ENCODE measurements at regions not wholly inside any gene's neighbourhood (a gene's known extent, or its start where the extent isn't known, plus 50 kb on each side); places are given as distances from the start of the nearest gene placed in this dataset.

DNA sequence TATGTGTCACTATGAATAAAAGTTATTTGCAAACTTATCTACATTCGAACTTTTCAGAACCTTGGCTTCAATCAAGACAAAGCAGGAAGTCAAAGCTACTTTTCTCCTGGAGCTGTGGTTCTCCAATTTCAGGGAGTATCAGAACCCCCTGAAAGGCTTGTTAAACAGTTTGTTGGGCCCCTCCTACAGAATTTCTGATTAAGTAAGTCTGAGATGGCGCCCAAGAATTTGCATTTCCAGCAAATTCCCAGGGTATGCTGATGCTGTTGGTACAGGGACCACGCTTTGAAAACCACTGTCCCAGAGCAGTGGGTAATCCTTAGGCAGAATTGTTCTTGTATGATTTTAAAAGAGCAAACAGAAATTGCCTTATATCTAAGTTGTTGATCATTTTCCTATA, 189.9 kb upstream of the KCNG1 start:
- H3K4me3 ChIP-seq (ENCODE audit: insufficient read depth, low read length, poor library complexity, severe bottlenecking) = no peak overlapping the region
- peaks cover 15% of the 10 kb centered on the region; the same call in 1 of the 2 replicates for H3K9me3 ChIP-seq (ENCODE audit: insufficient read depth, low read length)
- no peak overlapping the region for H2AFZ ChIP-seq (ENCODE audit: low read depth, low read length, severe bottlenecking)
- no peaks in the 10 kb centered on the region for H3K79me2 ChIP-seq (ENCODE audit: insufficient read depth, low read length)
- H3K27ac ChIP-seq (ENCODE audit: low read depth, low read length) = no peak overlapping the region
- TF ChIP-seq EZH2phosphoT487 (conservative IDR thresholded peaks at IDR 0.05; ENCODE audit: low read length) = no peak
- TF ChIP-seq, protein P1, sequence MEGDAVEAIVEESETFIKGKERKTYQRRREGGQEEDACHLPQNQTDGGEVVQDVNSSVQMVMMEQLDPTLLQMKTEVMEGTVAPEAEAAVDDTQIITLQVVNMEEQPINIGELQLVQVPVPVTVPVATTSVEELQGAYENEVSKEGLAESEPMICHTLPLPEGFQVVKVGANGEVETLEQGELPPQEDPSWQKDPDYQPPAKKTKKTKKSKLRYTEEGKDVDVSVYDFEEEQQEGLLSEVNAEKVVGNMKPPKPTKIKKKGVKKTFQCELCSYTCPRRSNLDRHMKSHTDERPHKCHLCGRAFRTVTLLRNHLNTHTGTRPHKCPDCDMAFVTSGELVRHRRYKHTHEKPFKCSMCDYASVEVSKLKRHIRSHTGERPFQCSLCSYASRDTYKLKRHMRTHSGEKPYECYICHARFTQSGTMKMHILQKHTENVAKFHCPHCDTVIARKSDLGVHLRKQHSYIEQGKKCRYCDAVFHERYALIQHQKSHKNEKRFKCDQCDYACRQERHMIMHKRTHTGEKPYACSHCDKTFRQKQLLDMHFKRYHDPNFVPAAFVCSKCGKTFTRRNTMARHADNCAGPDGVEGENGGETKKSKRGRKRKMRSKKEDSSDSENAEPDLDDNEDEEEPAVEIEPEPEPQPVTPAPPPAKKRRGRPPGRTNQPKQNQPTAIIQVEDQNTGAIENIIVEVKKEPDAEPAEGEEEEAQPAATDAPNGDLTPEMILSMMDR (IDR thresholded peaks at IDR 0.05; ENCODE audit: insufficient read depth, low read length, poor library complexity, severe bottlenecking) = no peak
- H3K9me2 ChIP-seq (replicated peaks; ENCODE audit: insufficient read depth, low read length) = no peaks in the 10 kb centered on the region
- no peaks in the 10 kb centered on the region for H3F3A ChIP-seq (ENCODE audit: insufficient read depth)
- no peaks in the 10 kb centered on the region for H4K20me1 ChIP-seq (ENCODE audit: low read depth, low read length)
- H3K36me3 ChIP-seq (ENCODE audit: low read length) = no peaks in the 10 kb centered on the region
- no peak overlapping the region for H3K9ac ChIP-seq (ENCODE audit: low read length)
- H3K4me2 ChIP-seq (ENCODE audit: low read depth, low read length, poor library complexity, severe bottlenecking) = no peak overlapping the region
- H3K27me3 ChIP-seq (ENCODE audit: low read length) = no peaks in the 10 kb centered on the region

DNA sequence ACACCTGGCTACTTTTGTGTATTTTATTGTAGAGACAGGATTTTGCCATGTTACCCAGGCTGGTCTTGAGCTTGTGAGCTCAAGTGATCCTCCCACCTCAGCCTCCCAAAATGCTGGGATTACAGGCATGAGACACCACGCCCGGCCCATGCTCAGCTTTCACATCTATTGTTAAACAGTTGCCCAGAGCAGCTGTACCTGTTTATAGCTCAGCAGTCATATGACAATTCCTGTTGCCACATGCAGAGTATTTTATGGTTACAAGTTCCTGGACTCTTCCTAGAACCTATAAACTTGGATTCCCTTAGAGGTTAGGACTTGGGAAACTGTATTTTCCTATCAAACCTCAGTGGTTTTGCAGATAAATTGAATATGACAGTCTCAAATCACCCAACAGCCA, 188.3 kb upstream of the KCNG1 start:
- H3K4me2 ChIP-seq (ENCODE audit: low read depth, low read length, poor library complexity, severe bottlenecking) = no peak overlapping the region
- no peak for TF ChIP-seq EZH2phosphoT487 (conservative IDR thresholded peaks at IDR 0.05; ENCODE audit: low read length)
- TF ChIP-seq, protein P1 (IDR thresholded peaks at IDR 0.05; ENCODE audit: insufficient read depth, low read length, poor library complexity, severe bottlenecking) = no peak
- H2AFZ ChIP-seq (ENCODE audit: low read depth, low read length, severe bottlenecking) = no peak overlapping the region
- no peak overlapping the region for H3K27ac ChIP-seq (ENCODE audit: low read depth, low read length)
- H3K9ac ChIP-seq (ENCODE audit: low read length) = no peak overlapping the region
- no peaks in the 10 kb centered on the region for H3K36me3 ChIP-seq (ENCODE audit: low read length)
- no peaks in the 10 kb centered on the region for H3F3A ChIP-seq (ENCODE audit: insufficient read depth)
- no peaks in the 10 kb centered on the region for H3K9me2 ChIP-seq (replicated peaks; ENCODE audit: insufficient read depth, low read length)
- no peaks in the 10 kb centered on the region for H3K79me2 ChIP-seq (ENCODE audit: insufficient read depth, low read length)
- H3K9me3 ChIP-seq (ENCODE audit: insufficient read depth, low read length) = 0 out of 2 replicates have a peak, but pooled peaks cover 4% of the 10 kb centered on the region
- H4K20me1 ChIP-seq (ENCODE audit: low read depth, low read length) = no peaks in the 10 kb centered on the region
- H3K4me3 ChIP-seq (ENCODE audit: insufficient read depth, low read length, poor library complexity, severe bottlenecking) = no peak overlapping the region
- no peaks in the 10 kb centered on the region for H3K27me3 ChIP-seq (ENCODE audit: low read length)

DNA sequence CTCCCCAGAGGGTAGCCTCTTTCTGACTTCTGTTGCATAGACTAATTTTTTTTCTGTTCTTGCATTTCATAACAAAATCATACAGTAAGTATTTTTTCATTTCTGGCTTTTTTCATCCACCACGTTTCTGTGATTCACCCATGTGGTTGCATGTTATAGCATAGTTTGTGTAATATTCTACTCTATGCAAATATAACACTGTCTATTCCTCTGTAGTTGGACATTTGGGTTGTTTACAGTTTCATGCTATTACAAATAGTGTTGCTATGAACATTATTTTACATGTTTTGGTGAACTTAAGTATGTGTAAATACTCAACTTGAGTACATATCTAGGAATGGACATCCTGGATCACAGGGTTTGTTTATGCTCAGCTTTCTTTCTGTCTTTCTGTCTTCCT, 187.2 kb upstream of the KCNG1 start:
- H3K9me2 ChIP-seq (replicated peaks; ENCODE audit: insufficient read depth, low read length) = no peaks in the 10 kb centered on the region
- H2AFZ ChIP-seq (ENCODE audit: low read depth, low read length, severe bottlenecking) = no peak overlapping the region
- H4K20me1 ChIP-seq (ENCODE audit: low read depth, low read length) = no peaks in the 10 kb centered on the region
- no peak overlapping the region for H3K4me2 ChIP-seq (ENCODE audit: low read depth, low read length, poor library complexity, severe bottlenecking)
- H3K4me3 ChIP-seq (ENCODE audit: insufficient read depth, low read length, poor library complexity, severe bottlenecking) = no peak overlapping the region
- TF ChIP-seq, protein P1 (IDR thresholded peaks at IDR 0.05; ENCODE audit: insufficient read depth, low read length, poor library complexity, severe bottlenecking) = no peak
- TF ChIP-seq EZH2phosphoT487 (conservative IDR thresholded peaks at IDR 0.05; ENCODE audit: low read length) = no peak
- H3K27ac ChIP-seq (ENCODE audit: low read depth, low read length) = no peak overlapping the region
- no peaks in the 10 kb centered on the region for H3F3A ChIP-seq (ENCODE audit: insufficient read depth)
- no peaks in the 10 kb centered on the region for H3K79me2 ChIP-seq (ENCODE audit: insufficient read depth, low read length)
- no peaks in the 10 kb centered on the region for H3K27me3 ChIP-seq (ENCODE audit: low read length)
- H3K36me3 ChIP-seq (ENCODE audit: low read length) = no peaks in the 10 kb centered on the region
- no peak overlapping the region for H3K9ac ChIP-seq (ENCODE audit: low read length)
- H3K9me3 ChIP-seq (ENCODE audit: insufficient read depth, low read length) = no peaks in the 10 kb centered on the region

Data from SU-DHL-6 (cell line).